ENCODE measurements at regions not wholly inside any gene's neighbourhood (a gene's known extent, or its start where the extent isn't known, plus 50 kb on each side); places are given as distances from the start of the nearest gene placed in this dataset.
"Not testable (repeated sequence)": the region's sequence is repeated elsewhere in the genome, so short reads cannot be mapped to it uniquely, and the experiment has no call there.

- H3K4me3 ChIP-seq: no peak overlapping the region
- TF ChIP-seq EZH2 (IDR thresholded peaks at IDR 0.05) (no peak), POLR2AphosphoS5 (IDR thresholded peaks at IDR 0.05; ENCODE audit: borderline replicate concordance, low read depth, low read length) (no peak), FOXP2 (optimal IDR thresholded peaks at IDR 0.05; ENCODE audit: control extremely low read depth, extremely low read length, insufficient read depth) (no peak)
- no peak overlapping the region for H3K27ac ChIP-seq
- H3K9me3 ChIP-seq (ENCODE audit: low read depth, low read length): no peaks in the 10 kb centered on the region
- H3K9ac ChIP-seq (ENCODE audit: insufficient read length): no peak overlapping the region
- no peak for DNase-seq (ENCODE audit: low read depth, low spot score)
- no peaks in the 10 kb centered on the region for H3K36me3 ChIP-seq (ENCODE audit: insufficient read depth, low read length)
Observed at GRCh38 chr3:140777631-140778233, 99.9 kb downstream of the TRIM42 start.

GRCh38 chr3:140791368-140791767, 113.5 kb downstream of the TRIM42 start:
- Histone ChIP-seq H3K9me3 (ENCODE audit: low read depth, low read length) (peaks cover 3% of the 10 kb centered on the region; the same call in 1 of the 2 replicates), H3K36me3 (ENCODE audit: insufficient read depth, low read length) (no peaks in the 10 kb centered on the region), H3K27ac (no peak overlapping the region), H3K9ac (ENCODE audit: insufficient read length) (no peak overlapping the region), H3K4me3 (no peak overlapping the region)
- TF ChIP-seq FOXP2 (optimal IDR thresholded peaks at IDR 0.05; ENCODE audit: control extremely low read depth, extremely low read length, insufficient read depth) (no peak), EZH2 (IDR thresholded peaks at IDR 0.05) (no peak), POLR2AphosphoS5 (IDR thresholded peaks at IDR 0.05; ENCODE audit: borderline replicate concordance, low read depth, low read length) (no peak)
- DNase-seq (ENCODE audit: low read depth, low spot score): no peak

GRCh38 chr3:140794507-140794906, 116.6 kb downstream of the TRIM42 start:
- H3K9ac ChIP-seq (ENCODE audit: insufficient read length): no peak overlapping the region
- DNase-seq (ENCODE audit: low read depth, low spot score): no peak
- TF ChIP-seq FOXP2 (optimal IDR thresholded peaks at IDR 0.05; ENCODE audit: control extremely low read depth, extremely low read length, insufficient read depth) (no peak), EZH2 (IDR thresholded peaks at IDR 0.05) (no peak), POLR2AphosphoS5 (IDR thresholded peaks at IDR 0.05; ENCODE audit: borderline replicate concordance, low read depth, low read length) (no peak)
- no peak overlapping the region for H3K27ac ChIP-seq
- no peak overlapping the region for H3K4me3 ChIP-seq
- no peaks in the 10 kb centered on the region for H3K36me3 ChIP-seq (ENCODE audit: insufficient read depth, low read length)
- H3K9me3 ChIP-seq (ENCODE audit: low read depth, low read length): peaks cover 3% of the 10 kb centered on the region; the same call in 1 of the 2 replicates

GRCh38 chr3:140802898-140803297, 125.0 kb downstream of the TRIM42 start:
- not testable (repeated sequence) for H3K9me3 ChIP-seq (ENCODE audit: low read depth, low read length); H3K9ac ChIP-seq (ENCODE audit: insufficient read length); H3K27ac ChIP-seq; H3K4me3 ChIP-seq; H3K36me3 ChIP-seq (ENCODE audit: insufficient read depth, low read length); DNase-seq (ENCODE audit: low read depth, low spot score)

GRCh38 chr3:140809316-140809715, 131.5 kb downstream of the TRIM42 start:
- Histone ChIP-seq H3K9ac (ENCODE audit: insufficient read length) (no peak overlapping the region), H3K27ac (no peak overlapping the region), H3K9me3 (ENCODE audit: low read depth, low read length) (no peaks in the 10 kb centered on the region), H3K4me3 (no peak overlapping the region), H3K36me3 (ENCODE audit: insufficient read depth, low read length) (no peaks in the 10 kb centered on the region)
- DNase-seq (ENCODE audit: low read depth, low spot score): no peak
- no peak for TF ChIP-seq EZH2 (IDR thresholded peaks at IDR 0.05)
- TF ChIP-seq FOXP2 (optimal IDR thresholded peaks at IDR 0.05; ENCODE audit: control extremely low read depth, extremely low read length, insufficient read depth): no peak
- TF ChIP-seq POLR2AphosphoS5 (IDR thresholded peaks at IDR 0.05; ENCODE audit: borderline replicate concordance, low read depth, low read length): no peak

GRCh38 chr3:140816372-140817195, 125.1 kb upstream of the SLC25A36 start:
- no peak overlapping the region for H3K9ac ChIP-seq (ENCODE audit: insufficient read length)
- TF ChIP-seq EZH2 (IDR thresholded peaks at IDR 0.05): no peak
- no peak for TF ChIP-seq POLR2AphosphoS5 (IDR thresholded peaks at IDR 0.05; ENCODE audit: borderline replicate concordance, low read depth, low read length)
- no peak for TF ChIP-seq FOXP2 (optimal IDR thresholded peaks at IDR 0.05; ENCODE audit: control extremely low read depth, extremely low read length, insufficient read depth)
- no peak for DNase-seq (ENCODE audit: low read depth, low spot score)
- no peaks in the 10 kb centered on the region for H3K36me3 ChIP-seq (ENCODE audit: insufficient read depth, low read length)
- H3K4me3 ChIP-seq: no peak overlapping the region
- no peak overlapping the region for H3K27ac ChIP-seq
- H3K9me3 ChIP-seq (ENCODE audit: low read depth, low read length): no peaks in the 10 kb centered on the region

- Histone ChIP-seq H3K4me3 (no peak overlapping the region), H3K9ac (ENCODE audit: insufficient read length) (no peak overlapping the region), H3K36me3 (ENCODE audit: insufficient read depth, low read length) (no peaks in the 10 kb centered on the region), H3K9me3 (ENCODE audit: low read depth, low read length) (no peaks in the 10 kb centered on the region), H3K27ac (no peak overlapping the region)
- DNase-seq (ENCODE audit: low read depth, low spot score): no peak
- no peak for TF ChIP-seq POLR2AphosphoS5 (IDR thresholded peaks at IDR 0.05; ENCODE audit: borderline replicate concordance, low read depth, low read length)
Observed at GRCh38 chr3:140821493-140821892, 120.1 kb upstream of the SLC25A36 start.

- DNase-seq (ENCODE audit: low read depth, low spot score): peak; percentile 5
- Histone ChIP-seq H3K27ac (no peak overlapping the region), H3K4me3 (no peak overlapping the region), H3K9me3 (ENCODE audit: low read depth, low read length) (no peaks in the 10 kb centered on the region), H3K9ac (ENCODE audit: insufficient read length) (no peak overlapping the region), H3K36me3 (ENCODE audit: insufficient read depth, low read length) (no peaks in the 10 kb centered on the region)
- TF ChIP-seq POLR2AphosphoS5 (IDR thresholded peaks at IDR 0.05; ENCODE audit: borderline replicate concordance, low read depth, low read length): no peak
- no peak for TF ChIP-seq EZH2 (IDR thresholded peaks at IDR 0.05)
- no peak for TF ChIP-seq FOXP2 (optimal IDR thresholded peaks at IDR 0.05; ENCODE audit: control extremely low read depth, extremely low read length, insufficient read depth)
Observed at GRCh38 chr3:140822401-140823047, 119.1 kb upstream of the SLC25A36 start.
